Mesothelial cell of epicardium (in vitro differentiated cells): ENCODE measurements at regions not wholly inside any gene's neighbourhood (a gene's known extent, or its start where the extent isn't known, plus 50 kb on each side); places are given as distances from the start of the nearest gene placed in this dataset.

Experiments
- DNase-seq, 2 experiments: peaks; one replicate each; pipeline ENCODE4 v3.0.0; 2021; ENCODE audit warnings: low spot score in 2 of 2; ENCODE audit not compliant: unreplicated experiment in 2 of 2
- H3K27ac Mint-ChIP-seq: 2 replicates; pipeline ENCODE4 v1.8.0; 2021; ENCODE audit warnings: mixed read lengths
- H3K27me3 Mint-ChIP-seq: 2 replicates; pipeline ENCODE4 v1.8.0; 2021; ENCODE audit warnings: low read depth, mixed read lengths
- H3K36me3 Mint-ChIP-seq: 2 replicates; pipeline ENCODE4 v1.8.0; 2021; ENCODE audit warnings: mixed read lengths
- H3K4me1 Mint-ChIP-seq: 2 replicates; pipeline ENCODE4 v1.8.0; 2021; ENCODE audit warnings: mixed read lengths
- H3K4me3 Mint-ChIP-seq: 2 replicates; pipeline ENCODE4 v1.8.0; 2021; ENCODE audit warnings: mild to moderate bottlenecking, moderate library complexity, mixed read lengths
- H3K9me3 Mint-ChIP-seq: 2 replicates; pipeline ENCODE4 v1.8.0; 2021; ENCODE audit warnings: mixed read lengths
- TF ChIP-seq, protein P1 (sequence below): fragments of 200-600 bp; sonication (generic); IDR thresholded peaks from one replicate; pipeline ENCODE4 v1.5.0; 2021; ENCODE audit warnings: antibody characterized with exemption; ENCODE audit not compliant: unreplicated experiment

DNA sequence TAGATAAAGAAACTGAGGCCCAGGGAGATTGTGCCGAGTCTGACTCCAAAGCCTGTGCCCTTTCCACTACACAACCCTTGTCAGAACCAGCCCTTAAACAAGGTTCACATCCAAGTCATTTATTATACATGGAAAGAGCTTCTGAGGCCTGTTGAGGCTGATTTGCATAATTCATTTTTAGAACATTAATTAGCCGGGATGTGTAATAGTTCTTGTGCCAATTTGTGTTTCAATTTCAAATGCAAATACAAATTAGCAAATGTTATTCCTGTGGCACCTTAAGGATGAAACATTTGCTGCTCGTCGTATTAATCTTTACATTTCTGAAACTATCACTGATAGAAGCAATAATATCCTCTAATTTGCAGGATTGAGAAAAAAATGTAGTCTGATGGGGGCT lies 174.9 kb downstream of the MYCN start:
- H3K27me3 Mint-ChIP-seq = no peaks in the 10 kb centered on the region
- TF ChIP-seq, protein P1, sequence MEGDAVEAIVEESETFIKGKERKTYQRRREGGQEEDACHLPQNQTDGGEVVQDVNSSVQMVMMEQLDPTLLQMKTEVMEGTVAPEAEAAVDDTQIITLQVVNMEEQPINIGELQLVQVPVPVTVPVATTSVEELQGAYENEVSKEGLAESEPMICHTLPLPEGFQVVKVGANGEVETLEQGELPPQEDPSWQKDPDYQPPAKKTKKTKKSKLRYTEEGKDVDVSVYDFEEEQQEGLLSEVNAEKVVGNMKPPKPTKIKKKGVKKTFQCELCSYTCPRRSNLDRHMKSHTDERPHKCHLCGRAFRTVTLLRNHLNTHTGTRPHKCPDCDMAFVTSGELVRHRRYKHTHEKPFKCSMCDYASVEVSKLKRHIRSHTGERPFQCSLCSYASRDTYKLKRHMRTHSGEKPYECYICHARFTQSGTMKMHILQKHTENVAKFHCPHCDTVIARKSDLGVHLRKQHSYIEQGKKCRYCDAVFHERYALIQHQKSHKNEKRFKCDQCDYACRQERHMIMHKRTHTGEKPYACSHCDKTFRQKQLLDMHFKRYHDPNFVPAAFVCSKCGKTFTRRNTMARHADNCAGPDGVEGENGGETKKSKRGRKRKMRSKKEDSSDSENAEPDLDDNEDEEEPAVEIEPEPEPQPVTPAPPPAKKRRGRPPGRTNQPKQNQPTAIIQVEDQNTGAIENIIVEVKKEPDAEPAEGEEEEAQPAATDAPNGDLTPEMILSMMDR = no peak
- peaks cover 1% of the 10 kb centered on the region for H3K4me1 Mint-ChIP-seq
- no peak for DNase-seq
- no peak overlapping the region for H3K4me3 Mint-ChIP-seq
- H3K27ac Mint-ChIP-seq = no peak overlapping the region
- no peaks in the 10 kb centered on the region for H3K9me3 Mint-ChIP-seq
- H3K36me3 Mint-ChIP-seq = no peaks in the 10 kb centered on the region

- Mint-ChIP-seq H3K9me3 (no peaks in the 10 kb centered on the region), H3K36me3 (no peaks in the 10 kb centered on the region), H3K4me3 (no peak overlapping the region), H3K27me3 (no peaks in the 10 kb centered on the region), H3K27ac (no peak overlapping the region), H3K4me1 (peaks cover 1% of the 10 kb centered on the region)
- DNase-seq = no peak
- TF ChIP-seq, protein P1 = no peak
Measured at GRCh38 chr2:16114836-16115235, 174.5 kb downstream of the MYCN start.

- DNase-seq = no peak
- TF ChIP-seq, protein P1 = no peak
- Mint-ChIP-seq H3K9me3 (no peaks in the 10 kb centered on the region), H3K4me1 (peaks cover 1% of the 10 kb centered on the region), H3K27ac (no peak overlapping the region), H3K4me3 (no peak overlapping the region), H3K36me3 (no peaks in the 10 kb centered on the region), H3K27me3 (no peaks in the 10 kb centered on the region)
Measured at GRCh38 chr2:16114070-16114469, 173.7 kb downstream of the MYCN start.

DNA sequence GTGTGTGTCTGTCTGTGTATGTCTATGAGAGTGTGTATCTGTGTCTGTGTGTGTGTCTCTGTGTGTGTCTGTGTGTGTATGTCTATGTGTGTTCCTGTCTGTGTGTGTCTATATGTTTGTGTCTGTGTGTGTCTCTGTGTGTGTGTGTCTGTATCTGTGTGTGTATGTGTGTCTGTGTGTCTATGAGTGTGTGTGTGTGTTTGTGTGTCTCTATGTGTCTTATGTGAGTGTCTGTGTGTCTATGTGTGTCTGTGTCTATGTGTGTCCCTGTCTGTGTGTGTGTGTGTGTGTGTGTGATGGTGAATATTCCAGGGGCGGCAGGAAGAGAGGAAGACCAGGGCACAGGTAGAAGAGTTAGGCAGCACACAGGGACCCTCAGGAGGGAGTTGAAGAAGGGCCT lies 173.2 kb downstream of the MYCN start:
- DNase-seq = no peak
- no peaks in the 10 kb centered on the region for H3K36me3 Mint-ChIP-seq
- H3K4me3 Mint-ChIP-seq = no peak overlapping the region
- no peaks in the 10 kb centered on the region for H3K9me3 Mint-ChIP-seq
- no peak overlapping the region for H3K27ac Mint-ChIP-seq
- H3K27me3 Mint-ChIP-seq = no peaks in the 10 kb centered on the region
- H3K4me1 Mint-ChIP-seq = peaks cover 1% of the 10 kb centered on the region
- TF ChIP-seq, protein P1 = no peak

- Mint-ChIP-seq H3K9me3 (no peaks in the 10 kb centered on the region), H3K4me3 (no peak overlapping the region), H3K27me3 (no peaks in the 10 kb centered on the region), H3K4me1 (peaks cover 1% of the 10 kb centered on the region), H3K36me3 (no peaks in the 10 kb centered on the region), H3K27ac (no peak overlapping the region)
- TF ChIP-seq, protein P1 = no peak
- DNase-seq = no peak
Measured at GRCh38 chr2:16112972-16113560, 172.7 kb downstream of the MYCN start.
